AML-193 (cell line): ENCODE measurements at regions not wholly inside any gene's neighbourhood (a gene's known extent, or its start where the extent isn't known, plus 50 kb on each side); places are given as distances from the start of the nearest gene placed in this dataset.
A peak's percentile ranks its signal among the peaks of the same experiment; 100 is the strongest.

Source experiments
- DNase-seq, 2 experiments: peaks; one replicate each; lab custom pipeline; 2025; lab: John Stamatoyannopoulos, UW

- DNase-seq, result no peak
Observed at GRCh38 chr15:31871887-31872281, 158.4 kb upstream of the CHRNA7 start.

GRCh38 chr15:31887246-31887645 lies 143.1 kb upstream of the CHRNA7 start:
- DNase-seq, result no peak

GRCh38 chr15:31892513-31892912 lies 137.8 kb upstream of the CHRNA7 start:
- DNase-seq, result no peak

GRCh38 chr15:31893780-31894179 lies 136.5 kb upstream of the CHRNA7 start:
- no peak for DNase-seq

- DNase-seq, result no peak
Observed at GRCh38 chr15:31897746-31898145, 132.6 kb upstream of the CHRNA7 start.

- no peak for DNase-seq
Observed at GRCh38 chr15:31901501-31901900, 128.8 kb upstream of the CHRNA7 start.

- DNase-seq, result no peak
Observed at GRCh38 chr15:31905054-31905453, 125.3 kb upstream of the CHRNA7 start.

GRCh38 chr15:31925541-31925940 lies 104.8 kb upstream of the CHRNA7 start:
- no peak for DNase-seq

GRCh38 chr15:31930967-31931366 lies 99.3 kb upstream of the CHRNA7 start:
- no peak for DNase-seq

- no peak for DNase-seq
Observed at GRCh38 chr15:31932576-31932975, 97.7 kb upstream of the CHRNA7 start.

- no peak for DNase-seq
Observed at GRCh38 chr15:31934821-31935220, 95.5 kb upstream of the CHRNA7 start.

- no peak for DNase-seq
Observed at GRCh38 chr15:31953478-31953877, 76.8 kb upstream of the CHRNA7 start.

GRCh38 chr15:31954374-31955172 lies 75.7 kb upstream of the CHRNA7 start:
- DNase-seq, result no peak

GRCh38 chr15:31955734-31956133 lies 74.6 kb upstream of the CHRNA7 start:
- no peak for DNase-seq

GRCh38 chr15:31957581-31957980 lies 72.7 kb upstream of the CHRNA7 start:
- DNase-seq, result no peak

- no peak for DNase-seq
Observed at GRCh38 chr15:31964586-31965307, 65.6 kb upstream of the CHRNA7 start.

- DNase-seq, result no peak
Observed at GRCh38 chr15:31970007-31970406, 60.3 kb upstream of the CHRNA7 start.

GRCh38 chr15:31973197-31973596 lies 57.1 kb upstream of the CHRNA7 start:
- no peak for DNase-seq

- no peak for DNase-seq
Observed at GRCh38 chr15:31974154-31974794, 56.0 kb upstream of the CHRNA7 start.

GRCh38 chr15:31974855-31975829 lies 55.2 kb upstream of the CHRNA7 start:
- DNase-seq, result peak; percentile 13 to 26

GRCh38 chr15:31975830-31976229 lies 54.5 kb upstream of the CHRNA7 start:
- no peak for DNase-seq

- no peak for DNase-seq
Observed at GRCh38 chr15:31977138-31977537, 53.2 kb upstream of the CHRNA7 start.
